HCT116 (cell line): ENCODE measurements at regions not wholly inside any gene's neighbourhood (a gene's known extent, or its start where the extent isn't known, plus 50 kb on each side); places are given as distances from the start of the nearest gene placed in this dataset.
A peak's percentile ranks its signal among the peaks of the same experiment; 100 is the strongest.

ENCODE experiments used
- ATAC-seq: fragments of 200-7000 bp; cut with Tn5 transposase; 2 replicates; pipeline ENCODE4 v1.9.1; 2020; ENCODE audit warnings: mild to moderate bottlenecking, moderate library complexity
- BruUV-seq: library from RNA; stranded (reverse); fragments of 400-500 nt; replicated peaks from 2 replicates; lab custom pipeline; 2021; lab: Mats Ljungman, UMichigan
- CTCF ChIA-PET: fragments of 300-600 bp; sonication (Branson Sonifier 250); formaldehyde crosslinking; loops from one replicate; lab custom pipeline; 2021; ENCODE audit warnings: antibody characterized with exemption; lab: Charles Lee
- POLR2A ChIA-PET: fragments of 300-600, 350-600 bp; sonication (Branson Sonifier 250); formaldehyde crosslinking; loops from one replicate; lab custom pipeline; 2021; ENCODE audit warnings: antibody characterized with exemption; lab: Charles Lee
- RAD21 ChIA-PET, 2 experiments: fragments of 300-600 bp; sonication (Branson Sonifier 250); formaldehyde crosslinking; loops; one replicate each; lab custom pipeline; 2023; ENCODE audit warnings: low total read pairs in 2 of 2; ENCODE audit not compliant: uncharacterized antibody in 2 of 2, unreplicated experiment in 2 of 2, low non-redundant PET in 1 of 2; lab: Charles Lee
- DNase-seq: peaks from one replicate; pipeline ENCODE4 v3.0.0-alpha.2; 2010; ENCODE audit warnings: low read depth, low spot score
- H2AFZ ChIP-seq: fragments of 200-600 bp; shearing (Covaris generic), sonication (generic); 2 replicates; pipeline ENCODE4 v1.6.1; 2017; ENCODE audit warnings: low read depth, mixed run types, mixed read lengths, antibody characterized with exemption, low read length; ENCODE audit not compliant: poor library complexity, severe bottlenecking
- H3K27ac ChIP-seq: 2 replicates; pipeline ENCODE4 v1.5.1; 2012; ENCODE audit warnings: low read depth, low read length
- H3K27me3 ChIP-seq: fragments of 200-600 bp; sonication (generic); 2 replicates; pipeline ENCODE4 v1.6.1; 2016; ENCODE audit warnings: mixed run types, low read length, mixed read lengths; ENCODE audit not compliant: insufficient read depth
- H3K36me3 ChIP-seq, 2 experiments: fragments of 200-500 bp in 1 of 2; fragments of 200-600 bp in 1 of 2; sonication (Bioruptor generic) in 1 of 2; sonication (generic) in 1 of 2; 2 replicates each; pipeline versions ENCODE4 v1.5.1 to v1.6.1; 2014 to 2016; ENCODE audit warnings: low read length in 2 of 2, inconsistent platforms in 1 of 2, mixed read lengths in 1 of 2, mixed run types in 1 of 2; ENCODE audit not compliant: insufficient read depth in 2 of 2, control insufficient read depth in 1 of 2
- H3K4me1 ChIP-seq, 2 experiments: fragments of 200-600 bp in 1 of 2; sonication (generic) in 1 of 2; 2 replicates each; pipeline versions ENCODE4 v1.5.1 to v1.6.1; 2012 to 2017; ENCODE audit warnings: low read length in 2 of 2, inconsistent platforms in 1 of 2, mild to moderate bottlenecking in 1 of 2, mixed read lengths in 1 of 2, mixed run types in 1 of 2, moderate library complexity in 1 of 2; ENCODE audit not compliant: insufficient read depth in 2 of 2, control insufficient read depth in 1 of 2
- H3K4me2 ChIP-seq: fragments of 200-600 bp; sonication (generic); 2 replicates; pipeline ENCODE4 v1.6.1; 2017; ENCODE audit warnings: mixed run types, low read length, mixed read lengths
- H3K4me3 ChIP-seq, 2 experiments: fragments of 200-600 bp in 1 of 2; sonication (generic) in 1 of 2; replicated peaks in 1 of 2; 2 replicates each; pipeline ENCODE4 v1.5.1; 2011 to 2016; ENCODE audit warnings: low read length in 2 of 2, control low read depth in 1 of 2, low read depth in 1 of 2, mild to moderate bottlenecking in 1 of 2, mixed read lengths in 1 of 2, mixed run types in 1 of 2
- H3K79me2 ChIP-seq: fragments of 200-600 bp; sonication (generic); 2 replicates; pipeline ENCODE4 v1.6.1; 2017; ENCODE audit warnings: mild to moderate bottlenecking, mixed run types, low read length, moderate library complexity, mixed read lengths; ENCODE audit not compliant: insufficient read depth
- H3K9ac ChIP-seq: fragments of 200-600 bp; sonication (generic); 2 replicates; pipeline ENCODE4 v1.6.1; 2016; ENCODE audit warnings: low read length, mixed read lengths
- H3K9me2 ChIP-seq: fragments of 200-600 bp; sonication (generic), shearing (Covaris generic); 2 replicates; pipeline ENCODE4 v1.6.1; 2017; ENCODE audit warnings: mixed run types, mild to moderate bottlenecking, moderate library complexity; ENCODE audit not compliant: insufficient read depth
- H3K9me3 ChIP-seq, 2 experiments: fragments of 200-500 bp in 1 of 2; fragments of 200-600 bp in 1 of 2; sonication (Bioruptor generic) in 1 of 2; sonication (generic) in 1 of 2; 2 replicates each; pipeline ENCODE4 v1.6.1; 2014 to 2017; ENCODE audit warnings: low read length in 2 of 2, mixed read lengths in 2 of 2, inconsistent platforms in 1 of 2, low read depth in 1 of 2, mild to moderate bottlenecking in 1 of 2, mixed run types in 1 of 2, moderate library complexity in 1 of 2; ENCODE audit not compliant: control insufficient read depth in 1 of 2, insufficient read depth in 1 of 2
- H4K20me1 ChIP-seq: fragments of 200-600 bp; sonication (generic), shearing (Covaris generic); 2 replicates; pipeline ENCODE4 v1.6.1; 2017; ENCODE audit warnings: mixed run types, mild to moderate bottlenecking, moderate library complexity; ENCODE audit not compliant: insufficient read depth
- CEBPB ChIP-seq: IDR thresholded peaks from 2 replicates; pipeline ENCODE4 v1.6.1; 2012; ENCODE audit warnings: low read depth
- FOSL1 ChIP-seq: IDR thresholded peaks from 2 replicates; pipeline ENCODE4 v1.6.1; 2012; ENCODE audit warnings: low read depth
- POLR2AphosphoS5 ChIP-seq: IDR thresholded peaks from 2 replicates; pipeline ENCODE4 v1.6.1; 2011; ENCODE audit warnings: mild to moderate bottlenecking, low read depth, low read length, moderate library complexity
- YY1 ChIP-seq: IDR thresholded peaks from 2 replicates; pipeline ENCODE4 v1.6.1; 2011; ENCODE audit warnings: low read length, low read depth, moderate library complexity, mild to moderate bottlenecking; ENCODE audit not compliant: insufficient replicate concordance; ENCODE audit errors: extremely low read depth
- ZBTB33 ChIP-seq: IDR thresholded peaks from 2 replicates; pipeline ENCODE4 v1.6.1; 2011; ENCODE audit warnings: mild to moderate bottlenecking, low read length, moderate library complexity; ENCODE audit not compliant: insufficient replicate concordance; ENCODE audit errors: extremely low read depth
- intact Hi-C: fragments of 100-400 bp; cut with micrococcal nuclease; formaldehyde crosslinking; loops from 2 replicates; pipeline ENCODE4 v1.10.0; 2022
- TF ChIP-seq, protein P1 (sequence below): IDR thresholded peaks from 2 replicates; pipeline ENCODE4 v1.6.1; 2012

DNA sequence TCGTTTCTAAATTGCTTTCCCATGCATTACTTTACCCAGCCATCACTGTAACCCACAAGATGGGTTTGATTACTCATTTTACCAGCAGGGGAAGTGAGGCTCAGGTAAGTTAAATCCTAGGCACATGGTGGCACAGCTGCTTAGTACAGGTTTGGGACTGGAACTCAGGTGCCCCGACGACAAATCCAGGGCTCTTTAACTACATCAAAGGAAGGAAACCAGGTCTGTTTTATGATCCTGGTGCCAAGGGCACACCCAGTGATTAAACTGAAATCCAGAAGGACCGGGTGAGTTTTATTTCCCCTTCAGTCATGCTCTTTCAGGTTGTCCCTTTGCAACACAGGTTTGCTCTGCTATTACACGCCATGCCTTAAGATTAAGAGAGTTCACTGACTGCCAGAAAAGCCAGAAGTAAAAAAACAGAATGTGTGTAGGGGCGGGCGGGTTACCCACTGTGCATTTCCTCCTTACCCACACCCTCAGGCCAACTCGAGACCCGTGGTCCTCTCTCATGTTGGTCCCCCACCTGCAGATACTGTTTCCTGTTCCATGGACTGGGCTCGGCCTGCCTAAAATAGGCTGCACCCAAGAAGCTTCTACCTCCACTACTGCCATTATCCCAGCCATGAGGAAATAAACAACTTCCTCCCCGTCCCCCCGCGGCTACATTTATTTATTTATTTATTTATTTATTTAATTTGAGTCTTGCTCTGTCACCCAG, 55.1 kb upstream of the KDM7A start (continued):
- TF ChIP-seq YY1 = peak; percentile 7
- TF ChIP-seq FOSL1 = no peak
- no peak for TF ChIP-seq ZBTB33
- TF ChIP-seq, all 23 proteins: peak for 3

GRCh38 chr7:140230861-140231770, 54.3 kb upstream of the KDM7A start:
- H3K4me1 ChIP-seq = peaks cover 6 to 16% of the 10 kb centered on the region in 2 experiments; a peak in 3 of 4 replicates
- POLR2A ChIA-PET = no interaction called here

More at GRCh38 chr7:140230861-140231770, 54.3 kb upstream of the KDM7A start:
- no peaks in the 10 kb centered on the region for H3K9me2 ChIP-seq
- BruUV-seq = no TSS peak
- peak overlapping the region; percentile 75 for H2AFZ ChIP-seq
- CTCF ChIA-PET = no interaction called here
- peak; percentile 22; the same call in 1 of the 2 replicates for TF ChIP-seq POLR2AphosphoS5
- no peak for TF ChIP-seq CEBPB
- TF ChIP-seq, protein P1, sequence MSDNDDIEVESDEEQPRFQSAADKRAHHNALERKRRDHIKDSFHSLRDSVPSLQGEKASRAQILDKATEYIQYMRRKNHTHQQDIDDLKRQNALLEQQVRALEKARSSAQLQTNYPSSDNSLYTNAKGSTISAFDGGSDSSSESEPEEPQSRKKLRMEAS = 0 out of 2 replicates have a peak, but pooled peaks have one; percentile 20
- TF ChIP-seq, all 23 proteins: peak for 2
- no peaks in the 10 kb centered on the region for H4K20me1 ChIP-seq
- H3K4me3 ChIP-seq = peak overlapping the region; percentile 46 to 55
- H3K27ac ChIP-seq = no peak overlapping the region; the same call in 1 of the 2 replicates
- intact Hi-C loops = no loop called here
- peak overlapping the region; percentile 51 for H3K9ac ChIP-seq
- peak; percentile 88 for ATAC-seq
- peak overlapping the region; percentile 91 for H3K4me2 ChIP-seq
- no peaks in the 10 kb centered on the region for H3K9me3 ChIP-seq
- DNase-seq = peak; percentile 40
- no peaks in the 10 kb centered on the region for H3K79me2 ChIP-seq
- no peaks in the 10 kb centered on the region for H3K27me3 ChIP-seq
- RAD21 ChIA-PET = no interaction called here
- no peaks in the 10 kb centered on the region for H3K36me3 ChIP-seq
